Neural progenitor cell (in vitro differentiated cells): ENCODE measurements at regions not wholly inside any gene's neighbourhood (a gene's known extent, or its start where the extent isn't known, plus 50 kb on each side); places are given as distances from the start of the nearest gene placed in this dataset.
A peak's percentile ranks its signal among the peaks of the same experiment; 100 is the strongest.
"Not testable (repeated sequence)": the region's sequence is repeated elsewhere in the genome, so short reads cannot be mapped to it uniquely, and the experiment has no call there.

Experiments
- DNase-seq: peaks from one replicate; pipeline ENCODE4 v3.0.0-alpha.2; 2016; ENCODE audit warnings: low spot score
- H2AFZ ChIP-seq: fragments of 200-600 bp; sonication (generic); replicated peaks from 2 replicates; pipeline ENCODE4 v1.6.1; 2016; ENCODE audit warnings: antibody characterized with exemption
- H3F3A ChIP-seq: fragments of 200-600 bp; sonication (generic); 2 replicates; pipeline ENCODE4 v1.6.1; 2016; ENCODE audit warnings: antibody characterized with exemption, low read depth
- H3K27ac ChIP-seq: fragments of 200-600 bp; sonication (generic); 2 replicates; pipeline ENCODE4 v1.5.1; 2016; ENCODE audit warnings: mild to moderate bottlenecking
- H3K27me3 ChIP-seq: fragments of 200-600 bp; sonication (generic); 2 replicates; pipeline ENCODE4 v1.6.1; 2016; ENCODE audit warnings: mild to moderate bottlenecking, moderate library complexity
- H3K36me3 ChIP-seq: fragments of 200-600 bp; sonication (generic); 2 replicates; pipeline ENCODE4 v1.5.1; 2016
- H3K4me1 ChIP-seq: fragments of 200-600 bp; sonication (generic); 2 replicates; pipeline ENCODE4 v1.6.1; 2016; ENCODE audit warnings: mixed run types
- H3K4me2 ChIP-seq: fragments of 200-600 bp; sonication (generic); 2 replicates; pipeline ENCODE4 v1.6.1; 2016
- H3K4me3 ChIP-seq: fragments of 200-600 bp; sonication (generic); 2 replicates; pipeline ENCODE4 v1.5.1; 2016
- H3K79me2 ChIP-seq: fragments of 200-600 bp; sonication (generic); 2 replicates; pipeline ENCODE4 v1.6.1; 2016; ENCODE audit warnings: low read depth
- H3K9ac ChIP-seq: fragments of 200-600 bp; sonication (generic); 2 replicates; pipeline ENCODE4 v1.6.1; 2016
- H3K9me3 ChIP-seq: fragments of 200-600 bp; sonication (generic); 2 replicates; pipeline ENCODE4 v1.5.1; 2016; ENCODE audit warnings: low read depth
- H4K20me1 ChIP-seq: fragments of 200-600 bp; sonication (generic); 2 replicates; pipeline ENCODE4 v1.6.1; 2016; ENCODE audit warnings: low read depth
- H3K27ac Mint-ChIP-seq: 3 replicates; pipeline ENCODE4 v1.8.0; 2021; ENCODE audit warnings: mixed read lengths
- H3K27me3 Mint-ChIP-seq: 2 replicates; pipeline ENCODE4 v1.8.0; 2022; ENCODE audit warnings: low read depth, mild to moderate bottlenecking, inconsistent platforms, moderate library complexity, mixed read lengths; ENCODE audit not compliant: insufficient read depth
- H3K36me3 Mint-ChIP-seq: 3 replicates; pipeline ENCODE4 v1.8.0; 2021; ENCODE audit warnings: mixed read lengths
- H3K4me1 Mint-ChIP-seq: 3 replicates; pipeline ENCODE4 v1.8.0; 2021; ENCODE audit warnings: mixed read lengths
- H3K4me3 Mint-ChIP-seq: 3 replicates; pipeline ENCODE4 v1.8.0; 2021; ENCODE audit warnings: mild to moderate bottlenecking, moderate library complexity, mixed read lengths
- H3K9me3 Mint-ChIP-seq: 3 replicates; pipeline ENCODE4 v1.8.0; 2020; ENCODE audit warnings: mixed read lengths
- EZH2 ChIP-seq: fragments of 200-600 bp; sonication (generic); IDR thresholded peaks from 2 replicates; pipeline ENCODE4 v1.6.1; 2017; ENCODE audit warnings: antibody characterized with exemption, mild to moderate bottlenecking, moderate library complexity
- EZH2phosphoT487 ChIP-seq: fragments of 200-600 bp; sonication (generic); IDR thresholded peaks from 2 replicates; pipeline ENCODE4 v1.6.1; 2017; ENCODE audit warnings: antibody characterized with exemption
- TF ChIP-seq, protein P1 (sequence below): fragments of 200-600 bp; sonication (generic); IDR thresholded peaks from 2 replicates; pipeline ENCODE4 v1.5.1; 2017; ENCODE audit warnings: antibody characterized with exemption, mild to moderate bottlenecking

DNA sequence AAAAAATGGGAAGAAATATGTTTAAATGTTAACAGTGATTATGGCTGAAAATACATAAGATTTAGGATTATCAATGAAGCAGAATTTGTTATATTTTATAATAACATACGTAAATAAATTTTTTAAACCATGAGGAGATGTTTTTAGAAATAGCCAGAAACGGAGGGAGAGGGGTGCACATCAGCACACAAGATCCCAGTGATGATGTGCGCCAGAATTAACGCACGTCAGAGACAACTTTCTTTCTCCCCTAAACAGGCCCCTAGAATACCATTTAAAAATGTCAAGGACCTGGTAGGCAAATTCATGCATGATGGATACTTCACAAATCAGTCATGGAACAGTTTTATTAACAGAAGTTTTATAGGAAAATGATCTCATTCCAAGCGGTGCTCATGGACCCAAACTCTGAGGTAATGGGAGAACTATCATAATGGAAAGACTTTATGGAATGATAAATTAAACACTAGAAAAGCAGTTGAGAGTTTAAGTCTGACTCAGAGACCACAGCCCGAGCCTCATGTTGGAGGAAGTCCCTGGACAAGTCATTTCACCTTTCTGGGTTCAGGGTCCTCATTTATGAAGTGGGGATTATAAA is 258.9 kb upstream of the GAS1 start:
- H3K9me3 ChIP-seq = no peaks in the 10 kb centered on the region
- no peak overlapping the region for H3K27ac Mint-ChIP-seq
- DNase-seq = no peak
- TF ChIP-seq, protein P1, sequence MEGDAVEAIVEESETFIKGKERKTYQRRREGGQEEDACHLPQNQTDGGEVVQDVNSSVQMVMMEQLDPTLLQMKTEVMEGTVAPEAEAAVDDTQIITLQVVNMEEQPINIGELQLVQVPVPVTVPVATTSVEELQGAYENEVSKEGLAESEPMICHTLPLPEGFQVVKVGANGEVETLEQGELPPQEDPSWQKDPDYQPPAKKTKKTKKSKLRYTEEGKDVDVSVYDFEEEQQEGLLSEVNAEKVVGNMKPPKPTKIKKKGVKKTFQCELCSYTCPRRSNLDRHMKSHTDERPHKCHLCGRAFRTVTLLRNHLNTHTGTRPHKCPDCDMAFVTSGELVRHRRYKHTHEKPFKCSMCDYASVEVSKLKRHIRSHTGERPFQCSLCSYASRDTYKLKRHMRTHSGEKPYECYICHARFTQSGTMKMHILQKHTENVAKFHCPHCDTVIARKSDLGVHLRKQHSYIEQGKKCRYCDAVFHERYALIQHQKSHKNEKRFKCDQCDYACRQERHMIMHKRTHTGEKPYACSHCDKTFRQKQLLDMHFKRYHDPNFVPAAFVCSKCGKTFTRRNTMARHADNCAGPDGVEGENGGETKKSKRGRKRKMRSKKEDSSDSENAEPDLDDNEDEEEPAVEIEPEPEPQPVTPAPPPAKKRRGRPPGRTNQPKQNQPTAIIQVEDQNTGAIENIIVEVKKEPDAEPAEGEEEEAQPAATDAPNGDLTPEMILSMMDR = no peak
- TF ChIP-seq EZH2phosphoT487 = no peak
- no peak for TF ChIP-seq EZH2
- H4K20me1 ChIP-seq = no peaks in the 10 kb centered on the region
- H3K4me1 ChIP-seq = no peaks in the 10 kb centered on the region
- no peak overlapping the region for H3K9ac ChIP-seq
- H3K4me3 ChIP-seq = no peak overlapping the region
- no peaks in the 10 kb centered on the region for H3K9me3 Mint-ChIP-seq
- no peaks in the 10 kb centered on the region for H3K79me2 ChIP-seq
- H3F3A ChIP-seq = no peaks in the 10 kb centered on the region
- no peak overlapping the region for H2AFZ ChIP-seq
- H3K4me2 ChIP-seq = no peak overlapping the region
- no peaks in the 10 kb centered on the region for H3K36me3 Mint-ChIP-seq
- H3K4me3 Mint-ChIP-seq = no peak overlapping the region
- H3K36me3 ChIP-seq = no peaks in the 10 kb centered on the region
- no peaks in the 10 kb centered on the region for H3K27me3 Mint-ChIP-seq
- no peaks in the 10 kb centered on the region for H3K27me3 ChIP-seq
- peaks cover 3% of the 10 kb centered on the region for H3K4me1 Mint-ChIP-seq
- H3K27ac ChIP-seq = no peak overlapping the region

DNA sequence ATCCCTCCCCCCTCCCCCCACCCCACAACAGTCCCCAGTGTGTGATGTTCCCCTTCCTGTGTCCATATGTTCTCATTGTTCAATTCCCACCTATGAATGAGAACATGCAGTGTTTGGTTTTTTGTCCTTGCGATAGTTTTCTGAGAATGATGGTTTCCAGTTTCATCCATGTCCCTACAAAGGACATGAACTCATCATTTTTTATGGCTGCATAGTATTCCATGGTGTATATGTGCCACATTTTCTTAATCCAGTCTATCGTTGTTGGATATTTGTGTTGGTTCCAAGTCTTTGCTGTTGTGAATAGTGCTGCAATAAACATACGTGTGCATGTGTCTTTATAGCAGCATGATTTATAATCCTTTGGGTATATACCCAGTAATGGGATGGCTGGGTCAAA is 263.4 kb upstream of the GAS1 start:
- not testable (repeated sequence) for H3K4me1 ChIP-seq, H3K9ac ChIP-seq, H4K20me1 ChIP-seq, H3K27me3 ChIP-seq, H3K27ac Mint-ChIP-seq, DNase-seq, H3K36me3 ChIP-seq, H3K9me3 ChIP-seq, H3K4me1 Mint-ChIP-seq, H3K27ac ChIP-seq, H3F3A ChIP-seq, H3K4me3 Mint-ChIP-seq, H3K4me2 ChIP-seq, H3K9me3 Mint-ChIP-seq, H3K36me3 Mint-ChIP-seq, H3K27me3 Mint-ChIP-seq, H2AFZ ChIP-seq, H3K4me3 ChIP-seq, H3K79me2 ChIP-seq

DNA sequence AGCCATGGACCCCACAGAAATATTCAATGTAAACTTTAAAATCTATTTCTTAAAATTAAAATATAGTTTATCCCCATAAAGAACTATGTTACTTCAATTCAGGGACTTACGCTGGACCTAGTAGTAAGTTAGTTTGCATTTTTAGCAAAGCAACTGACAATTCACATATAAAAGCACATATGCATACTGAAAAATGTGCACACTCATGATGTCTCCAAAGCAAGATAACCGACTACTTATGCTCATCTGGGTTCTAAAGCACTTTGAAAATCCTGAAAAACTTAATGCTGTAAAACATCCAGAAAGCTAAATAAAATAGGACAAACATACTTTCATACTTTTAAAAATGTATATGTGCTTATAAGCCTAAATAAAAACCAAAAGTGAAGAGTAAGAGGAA is 264.4 kb upstream of the GAS1 start:
- no peak overlapping the region for H3K9ac ChIP-seq
- Mint-ChIP-seq H3K27me3 (peaks cover 2% of the 10 kb centered on the region), H3K4me1 (peaks cover 9% of the 10 kb centered on the region), H3K4me3 (no peak overlapping the region), H3K9me3 (no peaks in the 10 kb centered on the region), H3K27ac (no peak overlapping the region), H3K36me3 (no peaks in the 10 kb centered on the region)
- DNase-seq = no peak
- H3F3A ChIP-seq = no peaks in the 10 kb centered on the region
- no peak overlapping the region for H3K27ac ChIP-seq
- no peaks in the 10 kb centered on the region for H4K20me1 ChIP-seq
- H3K4me1 ChIP-seq = peaks cover 5% of the 10 kb centered on the region
- no peaks in the 10 kb centered on the region for H3K36me3 ChIP-seq
- H3K9me3 ChIP-seq = no peaks in the 10 kb centered on the region
- no peak for TF ChIP-seq EZH2phosphoT487
- TF ChIP-seq EZH2 = no peak
- no peak overlapping the region for H3K4me3 ChIP-seq
- H3K79me2 ChIP-seq = no peaks in the 10 kb centered on the region
- H3K27me3 ChIP-seq = no peaks in the 10 kb centered on the region
- H2AFZ ChIP-seq = no peak overlapping the region
- H3K4me2 ChIP-seq = no peak overlapping the region

DNA sequence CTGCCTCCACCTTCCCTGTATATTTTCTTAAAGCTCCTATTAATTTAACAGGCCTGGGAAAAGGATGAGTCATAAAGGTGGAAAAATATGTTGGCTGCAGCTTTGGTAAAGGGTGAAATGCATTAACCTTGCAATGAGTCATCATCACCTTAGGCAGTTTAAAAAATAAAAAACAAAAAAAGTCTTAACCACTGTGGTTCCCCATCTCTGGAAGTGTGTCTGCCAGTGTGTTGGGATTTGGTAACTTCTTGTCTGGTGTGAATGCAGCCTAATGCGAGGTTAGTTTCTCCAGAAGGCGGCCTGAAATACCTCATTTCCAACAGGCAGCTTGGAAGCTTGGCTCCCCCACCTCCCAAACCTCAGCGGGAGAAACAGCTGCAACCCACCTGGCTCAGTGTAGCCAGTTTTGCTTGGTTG is 265.3 kb upstream of the GAS1 start:
- Histone ChIP-seq H3K4me2 (no peak overlapping the region), H3K9me3 (no peaks in the 10 kb centered on the region), H3K9ac (no peak overlapping the region), H2AFZ (no peak overlapping the region), H3K79me2 (no peaks in the 10 kb centered on the region), H3F3A (no peaks in the 10 kb centered on the region), H3K4me3 (no peak overlapping the region), H3K36me3 (no peaks in the 10 kb centered on the region), H3K4me1 (peaks cover 5% of the 10 kb centered on the region), H4K20me1 (no peaks in the 10 kb centered on the region), H3K27me3 (no peaks in the 10 kb centered on the region), H3K27ac (no peak overlapping the region)
- peak; percentile 17 for DNase-seq
- Mint-ChIP-seq H3K27ac (no peak overlapping the region), H3K9me3 (no peaks in the 10 kb centered on the region), H3K4me3 (no peak overlapping the region), H3K36me3 (no peaks in the 10 kb centered on the region), H3K4me1 (peaks cover 9% of the 10 kb centered on the region), H3K27me3 (peaks cover 2% of the 10 kb centered on the region)
- no peak for TF ChIP-seq EZH2phosphoT487
- no peak for TF ChIP-seq EZH2
- TF ChIP-seq, protein P1 = no peak
